Hepatic stellate cell (primary cell): ENCODE measurements at regions not wholly inside any gene's neighbourhood (a gene's known extent, or its start where the extent isn't known, plus 50 kb on each side); places are given as distances from the start of the nearest gene placed in this dataset.

Source experiments
- DNase-seq: peaks from one replicate; pipeline ENCODE4 v3.0.0; 2011; ENCODE audit warnings: low spot score

DNA sequence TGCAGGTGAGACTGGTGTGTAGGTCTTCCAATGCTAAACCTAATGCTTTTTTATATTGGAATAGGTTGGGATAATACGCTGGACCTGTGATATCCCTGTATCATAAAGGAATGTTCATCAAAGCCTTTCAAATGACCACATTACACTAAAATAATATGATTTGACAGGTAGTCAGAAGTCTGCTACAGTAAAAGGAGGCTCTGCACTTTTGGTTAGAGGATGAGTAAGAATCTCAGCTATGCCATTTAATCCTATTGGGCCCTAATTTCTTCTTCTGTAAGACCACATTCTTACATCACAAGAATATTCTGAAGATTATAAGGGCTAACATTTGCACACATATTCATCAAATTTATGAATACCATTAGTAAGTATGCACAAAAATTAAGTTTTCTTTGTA lies 250.5 kb upstream of the FLRT2 start:
- no peak for DNase-seq

DNA sequence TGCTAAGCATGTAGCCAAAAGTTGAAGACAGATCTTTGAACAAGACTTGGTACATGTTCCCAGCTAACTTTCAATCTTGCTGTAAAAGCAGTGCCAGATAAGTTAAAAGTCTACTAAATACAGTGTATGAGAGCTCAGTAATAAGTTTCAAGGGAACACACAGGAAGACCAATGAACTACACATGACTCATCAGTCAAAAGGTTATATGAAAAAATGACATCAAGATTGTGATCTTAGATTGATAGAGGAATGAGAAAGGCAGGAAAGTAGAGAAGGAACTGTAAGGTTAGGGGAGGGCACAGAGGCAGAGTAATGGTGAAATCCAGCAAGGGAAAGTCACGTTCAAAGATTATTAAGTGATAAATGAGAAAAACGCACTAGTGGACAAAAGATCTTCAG lies 249.9 kb upstream of the FLRT2 start:
- DNase-seq: no peak

DNA sequence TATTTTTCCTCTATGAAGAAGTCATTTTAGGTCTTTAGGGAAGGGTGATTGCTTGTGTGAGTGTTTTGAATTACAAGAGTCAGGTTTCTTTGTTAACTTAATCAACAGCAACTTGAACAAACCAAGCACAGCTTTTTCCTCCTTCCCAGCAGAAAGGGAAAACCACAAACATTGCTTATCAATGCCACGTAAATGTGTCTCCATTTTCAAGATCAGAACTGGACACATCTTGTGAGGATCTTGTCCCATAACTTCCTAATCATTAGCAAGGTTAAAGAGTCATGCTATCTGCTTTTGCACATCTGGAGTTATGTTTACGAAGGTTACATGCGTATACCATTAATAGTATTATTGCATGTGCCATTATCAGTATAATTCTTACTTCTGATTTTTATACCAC lies 248.0 kb upstream of the FLRT2 start:
- no peak for DNase-seq

DNA sequence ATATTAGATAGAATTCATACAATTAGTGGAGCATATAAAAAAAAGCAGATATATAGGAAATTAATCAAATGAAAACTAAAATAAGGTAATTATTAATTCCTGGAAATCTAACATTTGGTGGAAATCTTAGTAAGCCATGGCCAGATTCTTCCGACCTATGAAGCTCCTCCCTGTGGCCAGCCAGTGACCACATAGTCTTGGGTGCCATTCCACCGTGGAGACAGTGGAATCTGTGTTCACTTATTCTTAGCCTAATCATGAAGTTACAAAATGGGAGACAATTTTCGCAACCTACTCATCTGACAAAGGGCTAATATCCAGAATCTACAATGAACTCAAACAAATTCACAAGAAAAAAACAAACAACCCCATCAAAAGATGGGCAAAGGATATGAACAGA lies 241.9 kb upstream of the FLRT2 start:
- DNase-seq: no peak

DNA sequence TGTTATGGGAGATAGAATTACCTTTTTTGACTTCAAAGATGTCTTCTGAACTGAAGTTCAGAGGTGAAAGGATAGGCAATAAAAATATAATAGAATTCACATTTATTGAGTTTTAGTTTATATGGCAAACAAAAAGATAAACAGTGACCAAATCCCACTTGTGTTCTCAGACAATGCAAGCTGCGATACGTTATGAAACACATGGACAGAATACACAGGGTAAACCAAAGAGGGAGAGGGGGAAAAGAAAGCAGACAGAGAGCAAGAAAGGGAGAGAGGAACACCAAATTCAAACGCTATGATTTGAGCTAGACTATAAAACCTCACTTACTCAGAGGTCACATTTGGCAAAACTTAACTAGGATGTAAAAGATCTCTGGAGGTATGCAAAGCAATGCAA lies 238.2 kb upstream of the FLRT2 start:
- no peak for DNase-seq

DNA sequence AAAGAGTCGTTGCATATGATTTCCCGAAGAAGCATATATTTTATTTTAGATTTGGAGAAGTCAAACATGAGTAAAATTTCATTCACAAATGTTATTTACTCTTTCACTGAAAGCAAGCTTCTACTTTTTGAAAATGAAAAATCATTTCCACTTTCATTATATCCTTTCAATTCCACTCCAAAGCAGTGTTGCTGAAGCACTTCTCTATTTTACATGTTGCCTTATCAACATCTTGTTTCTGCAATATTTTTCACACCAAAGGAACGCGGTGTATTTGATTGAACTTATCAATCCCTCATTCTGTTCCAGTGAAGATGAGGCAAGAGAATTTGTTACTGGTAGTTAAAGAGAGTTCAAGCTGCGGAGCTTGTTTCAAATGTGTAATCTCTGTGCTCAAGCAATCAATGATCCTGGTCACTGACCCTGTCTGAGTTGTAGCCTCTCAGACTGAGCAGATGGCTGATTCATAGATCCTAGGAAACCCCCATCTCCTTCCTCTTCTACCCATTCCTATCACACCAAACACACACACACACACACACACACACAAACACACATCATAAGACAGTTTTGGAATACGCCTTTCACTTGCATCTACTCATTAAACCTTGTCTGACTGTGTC lies 236.2 kb upstream of the FLRT2 start:
- DNase-seq: no peak

DNA sequence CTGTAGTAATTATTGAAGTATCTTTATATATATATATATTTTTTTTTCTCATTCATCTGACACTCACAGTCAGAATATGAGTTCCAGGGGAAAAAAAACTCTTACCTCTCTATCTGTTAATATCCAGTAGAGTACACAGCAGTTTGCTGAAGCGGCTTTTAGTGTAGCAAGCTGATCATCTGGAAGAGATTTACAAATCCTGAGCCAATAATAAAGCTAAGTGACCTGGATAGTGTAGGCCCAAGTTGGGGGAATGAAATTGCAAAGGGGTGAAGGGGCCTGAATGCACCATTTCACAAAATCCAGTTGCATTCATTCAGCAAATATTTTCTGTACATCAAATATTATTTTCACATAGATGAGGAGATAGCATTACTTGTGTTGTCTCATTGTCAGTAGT lies 234.6 kb upstream of the FLRT2 start:
- no peak for DNase-seq

DNA sequence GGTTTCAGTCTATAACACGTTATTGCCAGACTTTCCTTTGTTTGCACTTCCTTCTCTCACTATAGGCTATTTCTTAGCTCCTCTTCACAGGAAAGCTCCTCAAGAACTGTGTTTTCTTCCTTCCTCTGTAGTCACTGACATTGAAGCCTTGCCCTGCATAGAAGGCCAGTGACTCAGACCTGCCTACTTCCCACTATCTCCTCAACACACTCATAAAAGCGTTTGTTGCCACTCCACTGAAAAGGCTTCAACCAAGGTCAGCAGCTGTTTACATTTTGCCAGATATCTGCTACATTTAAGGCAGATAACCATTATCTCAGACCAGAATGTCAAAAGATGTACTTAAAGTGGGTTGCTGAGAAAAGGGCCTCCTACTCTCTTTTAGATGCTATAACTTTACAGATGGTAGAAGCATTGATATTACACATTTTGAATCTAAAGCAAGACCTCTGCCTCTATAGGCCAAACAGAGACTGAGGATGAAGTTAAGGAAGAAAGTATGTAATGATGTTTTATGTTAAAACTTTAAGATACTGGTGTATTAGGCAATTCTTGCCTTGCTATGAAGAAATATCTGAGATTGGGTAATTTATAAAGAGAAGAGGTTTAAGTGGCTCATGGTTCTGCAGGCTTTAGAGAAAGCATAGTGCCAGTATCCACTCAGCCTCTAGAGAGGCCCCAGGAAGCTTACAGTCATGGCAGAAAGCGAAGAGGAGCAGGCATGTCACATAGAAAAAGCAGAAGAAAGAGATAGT lies 233.3 kb upstream of the FLRT2 start:
- no peak for DNase-seq

DNA sequence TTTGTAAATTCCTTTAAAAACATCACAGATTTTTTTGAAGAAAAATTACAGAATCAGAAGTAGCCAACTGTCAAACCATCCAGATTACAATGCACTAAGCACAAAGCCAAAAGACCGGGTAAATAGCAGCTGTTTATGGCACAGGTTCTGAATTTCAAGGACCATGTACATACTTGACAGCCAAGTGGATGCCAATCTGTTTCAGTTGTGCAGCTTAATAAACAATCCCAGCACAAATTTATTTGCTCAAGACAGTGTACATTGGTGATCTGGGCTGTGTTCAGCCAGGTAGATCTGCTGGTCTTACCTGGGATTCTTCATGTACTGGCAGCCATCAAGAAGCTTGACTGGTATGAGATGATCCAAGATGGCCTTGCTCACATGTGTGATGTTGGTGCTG lies 229.8 kb upstream of the FLRT2 start:
- DNase-seq: no peak

DNA sequence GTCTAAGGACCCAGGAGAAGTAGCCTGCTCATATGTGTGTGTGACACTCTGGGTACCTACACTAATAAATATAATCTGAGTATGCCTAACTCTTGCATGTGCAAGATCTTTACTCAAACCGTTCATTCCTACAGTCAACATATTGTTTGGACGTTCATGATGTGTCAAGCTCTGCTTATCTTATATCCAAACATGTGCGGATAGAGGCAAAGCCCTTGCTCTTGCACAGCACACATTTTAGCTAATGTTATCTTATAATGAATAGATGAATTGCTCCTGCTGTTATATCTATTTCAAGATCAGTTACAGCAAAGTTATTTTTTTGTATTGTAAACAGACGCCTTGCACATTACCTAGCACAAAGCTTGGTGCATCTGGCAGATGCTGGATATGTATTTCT lies 228.4 kb upstream of the FLRT2 start:
- DNase-seq: no peak

DNA sequence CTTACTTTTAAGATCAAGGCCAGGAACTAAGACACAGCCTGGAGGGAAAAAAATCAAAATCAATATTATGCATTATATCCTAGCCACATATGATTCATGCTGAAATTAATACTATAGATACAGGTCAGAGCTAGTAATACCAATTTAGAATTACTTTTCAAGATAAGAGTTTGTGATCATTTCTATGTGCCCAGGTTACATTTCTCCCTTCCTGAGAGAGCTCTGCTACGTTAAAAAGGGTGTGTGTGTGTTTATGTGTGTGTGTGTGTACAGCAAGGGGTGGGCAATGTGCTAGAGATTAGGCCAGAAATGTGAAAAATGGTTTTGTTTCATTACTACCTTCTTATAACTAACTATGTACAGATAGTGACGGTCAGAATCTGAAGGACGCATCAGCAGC lies 223.9 kb upstream of the FLRT2 start:
- no peak for DNase-seq

DNA sequence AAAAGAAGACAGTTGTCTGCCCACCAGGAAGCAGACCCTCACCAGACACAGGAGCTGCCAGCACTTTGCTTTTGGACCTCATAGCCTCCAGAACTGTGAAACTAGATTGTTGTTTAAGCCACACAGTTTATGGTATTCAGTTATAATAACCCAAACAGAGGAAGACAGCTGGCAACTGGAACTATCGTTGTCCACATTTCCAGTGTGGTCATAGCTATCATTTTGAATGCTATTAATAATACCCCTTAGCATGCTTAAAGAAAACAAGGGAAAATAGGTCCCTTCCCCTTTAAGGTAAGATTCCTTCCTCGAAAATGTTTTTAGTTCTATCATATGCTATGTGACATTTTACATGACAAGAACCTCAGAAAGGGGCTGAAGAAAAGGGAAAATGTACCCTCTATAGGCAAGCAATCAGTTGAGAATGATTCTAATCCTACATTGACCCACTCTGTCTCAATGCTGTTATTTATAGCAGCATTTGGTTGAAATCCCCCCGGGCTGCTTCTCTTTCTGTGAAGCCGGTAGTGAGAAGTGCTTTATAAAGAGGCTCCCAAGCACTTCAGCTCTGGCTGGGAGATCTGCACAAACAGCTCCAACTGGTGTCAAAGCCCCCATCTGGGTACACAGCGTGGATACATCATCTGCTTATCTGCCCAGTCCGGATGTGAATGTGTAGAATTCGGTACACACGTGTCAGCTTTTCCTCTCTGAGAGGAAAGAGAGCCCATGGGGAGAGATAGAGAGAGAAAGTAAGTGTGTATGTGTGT lies 221.2 kb upstream of the FLRT2 start:
- DNase-seq: no peak

DNA sequence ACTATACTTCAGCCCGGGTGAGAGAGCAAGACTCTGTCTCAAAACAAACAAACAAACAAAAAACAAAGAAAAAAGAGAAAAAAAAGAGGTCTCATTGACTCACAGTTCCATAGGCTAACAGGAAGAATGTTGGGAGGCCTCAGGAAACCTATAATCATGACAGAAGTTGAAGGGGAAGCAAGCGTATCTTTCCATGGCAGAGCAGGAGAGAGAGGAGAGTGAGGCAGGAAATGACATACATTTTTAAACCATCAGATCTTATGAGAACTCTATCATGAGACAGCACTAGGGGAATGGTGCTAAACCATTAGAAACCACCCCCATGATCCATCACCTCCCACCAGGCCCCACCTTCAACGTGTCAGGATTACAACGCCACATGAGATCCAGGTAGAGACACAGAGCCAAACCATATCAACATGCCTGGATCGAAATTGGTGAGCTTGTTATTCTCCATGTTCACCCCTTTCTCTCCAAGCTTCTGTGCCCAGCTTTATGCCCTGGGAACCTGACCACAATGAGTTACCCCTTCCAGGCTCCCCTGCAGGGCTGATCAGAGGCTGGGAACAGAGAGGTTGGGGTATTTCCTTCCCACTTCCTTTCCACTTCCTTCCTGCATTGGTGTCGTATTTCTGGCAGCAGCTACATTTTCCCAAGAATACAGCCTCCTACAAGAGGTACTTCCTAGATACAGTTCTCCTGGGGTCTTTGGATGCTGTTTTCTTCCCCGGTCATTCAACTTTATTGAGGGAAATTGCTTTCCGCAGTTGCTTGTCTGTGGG lies 219.3 kb upstream of the FLRT2 start:
- DNase-seq: no peak

DNA sequence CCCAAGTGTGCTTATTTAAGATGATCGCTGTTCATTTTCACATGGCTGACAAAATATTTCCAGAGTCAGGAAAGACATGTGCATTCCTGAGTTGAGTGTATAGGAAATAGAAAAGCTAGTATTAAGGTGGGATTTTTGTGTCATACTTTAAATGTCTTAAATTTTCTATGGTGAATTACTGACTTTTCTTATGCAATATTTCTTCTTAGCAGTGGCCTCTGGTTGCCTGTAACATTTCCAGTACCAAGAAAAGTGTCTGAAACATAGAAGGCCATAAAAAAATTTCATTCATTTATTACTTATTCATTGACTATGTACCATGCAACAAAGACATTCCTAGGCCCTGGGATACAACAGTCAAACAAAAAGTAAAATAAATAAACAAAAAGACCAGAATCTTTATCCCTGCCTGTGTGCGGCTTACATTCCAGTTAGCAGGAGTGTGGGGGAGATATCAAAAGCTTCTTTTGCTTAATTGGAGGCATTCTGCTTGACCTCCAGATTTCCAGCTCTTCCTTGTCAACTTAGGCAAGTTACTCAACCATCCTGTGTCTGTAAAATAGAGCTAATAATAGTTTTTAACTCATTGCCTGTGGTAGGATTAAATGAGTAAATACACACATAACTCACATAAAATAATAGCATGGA lies 216.3 kb upstream of the FLRT2 start:
- no peak for DNase-seq

DNA sequence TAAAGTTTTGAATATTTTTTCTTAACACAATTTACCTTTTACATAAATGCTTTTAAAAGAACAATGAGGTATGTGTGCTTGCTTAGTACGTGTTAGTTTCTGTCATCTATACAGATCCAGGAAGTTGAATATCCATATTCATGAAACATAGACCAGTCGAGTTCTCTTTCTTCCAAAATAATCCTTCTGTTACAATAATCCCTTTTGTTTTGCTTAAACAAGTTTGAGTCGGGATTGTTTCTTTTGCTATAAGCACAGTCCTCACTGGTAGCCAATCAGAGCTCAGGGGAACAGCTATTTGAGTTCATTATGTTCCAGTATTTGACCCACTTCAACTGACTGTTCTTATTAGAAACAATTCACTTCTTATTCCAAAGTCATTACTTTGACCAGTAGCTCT lies 214.7 kb upstream of the FLRT2 start:
- DNase-seq: no peak

DNA sequence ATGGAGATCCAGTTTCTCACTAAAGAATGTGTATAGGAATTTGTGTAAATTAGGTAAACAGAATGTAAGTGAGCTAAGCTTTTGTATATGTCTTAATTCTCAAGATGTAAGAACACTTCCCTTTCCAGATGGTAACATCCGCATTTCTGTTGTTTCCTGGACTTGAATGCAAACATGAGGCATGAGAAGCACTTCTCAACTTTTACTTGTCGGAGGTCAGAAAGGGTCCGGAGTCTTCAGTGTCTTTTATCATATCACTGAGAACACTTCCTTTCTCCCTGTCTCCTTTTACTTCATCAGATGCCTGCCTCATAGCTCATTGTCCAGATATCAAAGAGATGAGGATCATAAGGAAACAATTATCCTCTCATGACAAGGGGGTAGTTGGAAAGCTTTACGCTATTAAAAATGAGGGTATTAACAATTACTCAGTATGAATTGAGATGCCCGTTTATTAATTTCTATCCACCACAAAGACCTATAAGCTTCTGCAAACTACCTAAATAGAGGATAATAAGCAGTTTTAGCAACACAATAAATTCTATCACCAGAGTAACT lies 214.1 kb upstream of the FLRT2 start:
- no peak for DNase-seq

DNA sequence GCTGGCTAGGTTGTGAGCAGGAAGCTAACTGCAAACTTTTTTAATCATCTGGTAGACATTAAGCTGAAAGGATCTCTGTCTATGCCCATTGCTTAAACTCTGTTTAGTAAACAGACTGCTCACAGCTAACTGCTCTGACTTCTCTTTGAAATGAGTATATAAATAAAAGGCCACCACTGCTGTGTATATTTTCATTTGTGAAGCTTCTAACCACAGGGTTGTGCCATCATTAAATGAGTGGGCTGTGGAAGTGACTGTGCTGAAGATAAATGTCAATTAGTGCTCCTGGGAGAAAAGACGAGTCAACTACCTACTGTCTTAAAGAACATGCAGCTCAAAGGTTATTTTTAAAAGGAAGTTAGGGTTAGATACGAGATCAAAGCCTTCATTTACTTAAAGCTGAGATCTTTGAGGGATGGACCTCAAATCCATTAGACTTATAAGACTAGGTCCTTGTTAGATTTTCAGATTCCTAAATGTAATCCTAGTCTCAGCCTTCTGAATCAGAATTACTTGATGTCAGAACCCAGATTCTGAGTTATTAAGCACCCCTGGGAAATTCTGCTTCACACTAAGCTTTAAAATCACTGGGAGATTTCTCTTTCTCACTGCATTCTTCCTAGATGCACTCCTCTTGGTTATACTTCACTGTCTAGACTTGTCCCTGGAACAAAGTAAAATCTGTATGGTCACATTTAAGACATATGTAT lies 213.1 kb upstream of the FLRT2 start:
- DNase-seq: no peak

DNA sequence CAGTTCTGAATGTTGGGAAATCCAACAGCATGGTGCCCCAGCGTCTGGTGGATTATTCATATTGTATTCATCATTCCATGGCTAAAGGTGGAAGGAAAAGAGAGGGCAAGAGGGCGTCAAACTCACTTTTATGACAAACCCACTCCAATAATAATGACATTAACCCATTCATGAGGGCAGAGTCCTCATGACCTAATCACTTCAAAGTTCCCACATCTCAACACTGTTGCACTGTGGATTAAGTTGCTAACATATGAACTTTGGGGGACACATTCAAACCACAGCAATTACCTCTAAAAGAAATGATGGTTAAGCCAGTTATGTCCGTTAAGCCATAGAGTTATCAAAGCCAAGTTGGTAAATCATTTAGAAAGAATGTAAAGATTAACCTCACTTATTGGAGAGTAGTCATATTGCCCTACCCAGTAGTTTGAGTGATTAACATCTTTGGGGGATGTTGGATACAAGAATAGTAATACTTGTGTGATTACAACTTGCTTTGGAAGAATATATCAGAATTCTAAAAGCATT lies 212.4 kb upstream of the FLRT2 start:
- DNase-seq: no peak

DNA sequence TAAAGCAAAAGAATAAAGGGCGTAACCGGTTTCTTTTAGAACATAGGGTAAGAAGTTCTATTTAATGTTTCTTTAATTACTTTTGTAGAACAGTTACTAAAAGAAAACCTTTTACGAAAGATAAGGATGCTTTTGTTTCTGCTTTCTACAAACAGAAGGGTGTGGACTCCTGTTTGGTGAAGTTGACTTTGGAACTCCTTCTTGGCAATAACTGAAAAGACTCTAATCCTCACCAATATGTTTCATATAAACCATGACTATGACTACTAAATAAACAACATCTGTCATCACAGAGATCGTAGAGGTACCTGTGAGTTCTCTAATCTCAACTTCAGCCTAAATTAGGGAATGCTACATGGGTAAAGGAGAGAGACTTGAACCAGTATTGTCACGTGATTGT lies 210.8 kb upstream of the FLRT2 start:
- no peak for DNase-seq

DNA sequence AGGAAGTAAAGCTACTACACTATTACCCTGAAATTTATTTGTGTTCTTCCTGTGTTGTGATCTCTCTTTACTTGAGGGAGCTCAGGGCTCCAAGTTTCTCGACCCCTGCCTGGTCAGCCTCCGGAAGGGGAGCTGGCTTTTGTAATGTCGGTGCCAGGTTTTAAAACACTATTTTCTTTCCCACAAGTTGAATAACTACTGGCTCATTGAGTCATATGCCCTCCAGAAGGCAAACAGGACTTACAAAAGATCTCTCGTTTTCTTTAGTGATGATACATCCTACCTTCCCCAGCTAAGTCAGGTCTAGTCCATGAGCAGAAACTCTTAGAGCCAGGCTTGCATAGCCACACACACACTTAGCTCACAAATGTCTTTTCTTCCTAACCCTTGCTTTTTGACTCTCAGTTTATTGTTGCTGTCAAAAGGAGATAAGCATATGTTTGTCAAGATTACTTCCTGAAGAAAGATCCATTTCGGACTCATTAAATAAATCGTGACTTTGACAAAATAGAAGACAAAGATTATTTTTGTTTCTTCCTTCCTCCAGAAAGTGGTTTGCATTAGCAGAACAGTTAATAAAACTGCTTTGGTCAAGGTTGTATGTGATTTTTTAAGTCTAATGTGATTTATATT lies 209.8 kb upstream of the FLRT2 start:
- DNase-seq: no peak
